ENCODE measurements at regions not wholly inside any gene's neighbourhood (a gene's known extent, or its start where the extent isn't known, plus 50 kb on each side); places are given as distances from the start of the nearest gene placed in this dataset.

DNA sequence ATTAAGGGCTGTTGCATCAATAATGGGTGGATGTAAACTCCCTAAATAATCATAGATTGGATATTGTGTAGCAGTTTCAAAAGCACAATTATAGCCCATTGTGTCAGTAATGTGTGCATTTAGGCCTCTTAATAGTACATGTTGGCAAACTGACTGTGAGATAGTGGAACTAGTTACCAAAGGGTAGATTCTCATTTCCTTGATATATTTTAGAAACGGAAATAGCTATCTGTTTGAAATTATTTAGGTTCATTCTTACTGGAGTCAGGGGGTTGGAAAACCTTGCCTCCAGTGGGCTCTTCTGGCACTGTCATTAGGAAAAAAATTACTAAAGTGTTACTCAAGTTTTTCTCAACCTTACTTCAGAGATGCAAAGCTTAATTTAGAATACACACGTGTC is 1074.9 kb downstream of the PCDH17 start:
- TF ChIP-seq GATA3 (IDR thresholded peaks at IDR 0.05; ENCODE audit: low read depth, low read length) (no peak), GATA2 (IDR thresholded peaks at IDR 0.05; ENCODE audit: low read depth, low read length) (no peak)

Data from SH-SY5Y (cell line).